Neuronal stem cell (in vitro differentiated cells): ENCODE measurements at regions not wholly inside any gene's neighbourhood (a gene's known extent, or its start where the extent isn't known, plus 50 kb on each side); places are given as distances from the start of the nearest gene placed in this dataset.

ENCODE experiments used
- DNase-seq: peaks from one replicate; pipeline ENCODE4 v3.0.0-alpha.2; 2013; ENCODE audit warnings: low spot score
- H2AFZ ChIP-seq: one replicate; pipeline ENCODE4 v1.6.1; 2013; ENCODE audit warnings: mild to moderate bottlenecking, low read length, inconsistent platforms
- H2AK5ac ChIP-seq: 2 replicates; pipeline ENCODE4 v1.6.1; 2013; ENCODE audit warnings: low read depth, mild to moderate bottlenecking, inconsistent platforms, low read length, moderate library complexity, mixed read lengths
- H2BK120ac ChIP-seq: 2 replicates; pipeline ENCODE4 v1.6.1; 2013; ENCODE audit warnings: low read depth, mild to moderate bottlenecking, inconsistent platforms, low read length, moderate library complexity, mixed read lengths
- H2BK12ac ChIP-seq: one replicate; pipeline ENCODE4 v1.6.1; 2013; ENCODE audit warnings: low read length, inconsistent platforms
- H2BK15ac ChIP-seq: 2 replicates; pipeline ENCODE4 v1.6.1; 2013; ENCODE audit warnings: mild to moderate bottlenecking, low read length, inconsistent platforms, mixed read lengths
- H2BK5ac ChIP-seq: one replicate; pipeline ENCODE4 v1.6.1; 2013; ENCODE audit warnings: inconsistent platforms, mild to moderate bottlenecking, low read length, moderate library complexity
- H3K14ac ChIP-seq: one replicate; pipeline ENCODE4 v1.6.1; 2013; ENCODE audit warnings: low read length, inconsistent platforms
- H3K18ac ChIP-seq: 2 replicates; pipeline ENCODE4 v1.6.1; 2013; ENCODE audit warnings: low read length, inconsistent platforms
- H3K23ac ChIP-seq: 2 replicates; pipeline ENCODE4 v1.6.1; 2013; ENCODE audit warnings: low read depth, mild to moderate bottlenecking, mixed read lengths, low read length, inconsistent platforms; ENCODE audit not compliant: poor library complexity
- H3K27ac ChIP-seq: replicated peaks from 3 replicates; pipeline ENCODE4 v1.5.1; 2013; ENCODE audit warnings: low read length, inconsistent platforms
- H3K27me3 ChIP-seq, 3 experiments: 2 replicates each; pipeline ENCODE4 v1.6.1; 2013; ENCODE audit warnings: low read length in 3 of 3, mild to moderate bottlenecking in 2 of 3, inconsistent platforms in 1 of 3, low read depth in 1 of 3, mixed read lengths in 1 of 3, moderate library complexity in 1 of 3; ENCODE audit not compliant: control insufficient read depth in 3 of 3, insufficient read depth in 3 of 3
- H3K36me3 ChIP-seq, 2 donors: replicated peaks in 1 of 2; 2 replicates each; pipeline ENCODE4 v1.6.1; 2013; ENCODE audit warnings: low read length in 2 of 2; ENCODE audit not compliant: control insufficient read depth in 2 of 2, insufficient read depth in 2 of 2
- H3K4ac ChIP-seq: 2 replicates; pipeline ENCODE4 v1.6.1; 2013; ENCODE audit warnings: inconsistent platforms, mild to moderate bottlenecking, low read length, moderate library complexity
- H3K4me1 ChIP-seq, 2 donors: 1 replicate in 1 of 2; 2 replicates in 1 of 2; pipeline ENCODE4 v1.6.1; 2013; ENCODE audit warnings: low read length in 2 of 2, low read depth in 1 of 2; ENCODE audit not compliant: control insufficient read depth in 2 of 2, insufficient read depth in 1 of 2
- H3K4me2 ChIP-seq: one replicate; pipeline ENCODE4 v1.6.1; 2013; ENCODE audit warnings: mild to moderate bottlenecking, low read length, inconsistent platforms; ENCODE audit not compliant: insufficient read depth, poor library complexity, severe bottlenecking
- H3K4me3 ChIP-seq, 2 donors: 2 replicates each; pipeline ENCODE4 v1.5.1; 2013; ENCODE audit warnings: low read length in 2 of 2, mild to moderate bottlenecking in 2 of 2, inconsistent platforms in 1 of 2, moderate library complexity in 1 of 2
- H3K79me1 ChIP-seq: one replicate; pipeline ENCODE4 v1.6.1; 2013; ENCODE audit warnings: low read depth, mild to moderate bottlenecking, inconsistent platforms, low read length, moderate library complexity
- H3K9ac ChIP-seq: one replicate; pipeline ENCODE4 v1.6.1; 2013; ENCODE audit warnings: mild to moderate bottlenecking, low read depth, low read length, inconsistent platforms; ENCODE audit not compliant: poor library complexity
- H3K9me3 ChIP-seq, 2 donors: replicated peaks in 1 of 2; 2 replicates each; pipeline versions ENCODE3 to v1.6.1; 2013; ENCODE audit warnings: low read length in 2 of 2, mild to moderate bottlenecking in 2 of 2, inconsistent platforms in 1 of 2, low read depth in 1 of 2, mixed read lengths in 1 of 2, moderate library complexity in 1 of 2; ENCODE audit not compliant: control insufficient read depth in 2 of 2, insufficient read depth in 1 of 2
- H4K8ac ChIP-seq: one replicate; pipeline ENCODE4 v1.6.1; 2013; ENCODE audit warnings: low read depth, mild to moderate bottlenecking, inconsistent platforms, low read length, moderate library complexity
- H4K91ac ChIP-seq: one replicate; pipeline ENCODE4 v1.6.1; 2013; ENCODE audit warnings: low read length, low read depth, mild to moderate bottlenecking, inconsistent platforms; ENCODE audit not compliant: poor library complexity
- WGBS, 2 donors: extraction: QIAGEN DNeasy Blood & Tissue Kit; methylation state at CpG; one replicate each; pipeline ENCODE4 v1.1.7; 2013; ENCODE audit warnings: missing lambda C conversion rate in 2 of 2, mixed read lengths in 1 of 2; ENCODE audit not compliant: insufficient read length in 2 of 2, insufficient replicate concordance in 1 of 2; ENCODE audit errors: extremely low coverage in 2 of 2; 5-methylcytosine and 5-hydroxymethylcytosine counted together

- no CpG with 5 or more reads among the region's 2 CpGs for WGBS, 2 donors
- Histone ChIP-seq H2BK5ac (no peak overlapping the region), H4K8ac (no peak overlapping the region), H3K27me3 (peaks cover 0 to 34% (median 19%) of the 10 kb centered on the region in 3 experiments), H3K4me2 (no peak overlapping the region), H4K91ac (no peak overlapping the region), H2AK5ac (no peak overlapping the region), H3K4me3 (no peak overlapping the region), H3K4me1 (peaks cover 11 to 12% of the 10 kb centered on the region in 2 donors), H3K14ac (no peak overlapping the region), H2BK15ac (no peak overlapping the region), H3K23ac (no peak overlapping the region), H3K4ac (no peak overlapping the region), H3K9me3 (no peaks in the 10 kb centered on the region), H2AFZ (no peak overlapping the region), H3K18ac (no peak overlapping the region), H2BK12ac (no peak overlapping the region), H3K27ac (no peak overlapping the region), H3K9ac (no peak overlapping the region), H2BK120ac (no peak overlapping the region), H3K79me1 (no peaks in the 10 kb centered on the region), H3K36me3 (no peaks in the 10 kb centered on the region)
- no peak for DNase-seq
These were observed 95.8 kb downstream of the TMEM174 start for GRCh38 chr5:73268826-73269225.

- no peak overlapping the region for H3K27ac ChIP-seq
- no peak overlapping the region for H2BK12ac ChIP-seq
- H3K4me1 ChIP-seq = peaks cover 9 to 11% of the 10 kb centered on the region in 2 donors
- H4K8ac ChIP-seq = no peak overlapping the region
- H3K23ac ChIP-seq = no peak overlapping the region
- H3K27me3 ChIP-seq = peaks cover 0 to 35% (median 17%) of the 10 kb centered on the region in 3 experiments
- H3K9me3 ChIP-seq = no peaks in the 10 kb centered on the region
- H3K36me3 ChIP-seq = no peaks in the 10 kb centered on the region
- H3K4me3 ChIP-seq = no peak overlapping the region
- H3K79me1 ChIP-seq = no peaks in the 10 kb centered on the region
- H2BK120ac ChIP-seq = no peak overlapping the region
- H4K91ac ChIP-seq = no peak overlapping the region
- H3K14ac ChIP-seq = no peak overlapping the region
- H3K9ac ChIP-seq = no peak overlapping the region
- no peak overlapping the region for H3K18ac ChIP-seq
- WGBS, 2 donors = no CpG with 5 or more reads among the region's 8 CpGs
- no peak overlapping the region for H2AK5ac ChIP-seq
- peak overlapping the region; percentile 23 for H2AFZ ChIP-seq
- no peak overlapping the region for H3K4me2 ChIP-seq
- H3K4ac ChIP-seq = no peak overlapping the region
- no peak overlapping the region for H2BK5ac ChIP-seq
- no peak overlapping the region for H2BK15ac ChIP-seq
- peak; percentile 56 for DNase-seq
These were observed 94.9 kb downstream of the TMEM174 start for GRCh38 chr5:73267766-73268435.

GRCh38 chr5:73266925-73267765, 94.2 kb downstream of the TMEM174 start:
- Histone ChIP-seq H3K9me3 (no peaks in the 10 kb centered on the region), H2AFZ (peak overlapping the region; percentile 66), H2BK5ac (no peak overlapping the region), H2BK15ac (no peak overlapping the region), H4K91ac (no peak overlapping the region), H3K36me3 (no peaks in the 10 kb centered on the region), H3K79me1 (no peaks in the 10 kb centered on the region), H2AK5ac (no peak overlapping the region), H3K27me3 (peaks cover 0 to 40% (median 19%) of the 10 kb centered on the region in 3 experiments), H3K4ac (no peak overlapping the region), H3K27ac (no peak overlapping the region), H3K4me2 (peak overlapping the region; percentile 43), H2BK120ac (no peak overlapping the region), H3K23ac (no peak overlapping the region), H3K14ac (no peak overlapping the region), H4K8ac (no peak overlapping the region), H3K18ac (no peak overlapping the region), H3K4me1 (peaks cover 9 to 11% of the 10 kb centered on the region in 2 donors), H3K9ac (no peak overlapping the region), H2BK12ac (no peak overlapping the region), H3K4me3 (no peak overlapping the region)
- peak; percentile 42 for DNase-seq
- no CpG with 5 or more reads among the region's 18 CpGs for WGBS, 2 donors

GRCh38 chr5:73266176-73266738, 93.3 kb downstream of the TMEM174 start:
- H4K8ac ChIP-seq = no peak overlapping the region
- no peak overlapping the region for H3K27ac ChIP-seq
- H2BK5ac ChIP-seq = no peak overlapping the region
- H2AK5ac ChIP-seq = no peak overlapping the region
- H3K4me2 ChIP-seq = no peak overlapping the region
- H3K27me3 ChIP-seq = peaks cover 0 to 40% (median 19%) of the 10 kb centered on the region in 3 experiments
- H3K79me1 ChIP-seq = no peaks in the 10 kb centered on the region
- no peak overlapping the region for H2BK120ac ChIP-seq
- peaks cover 9 to 11% of the 10 kb centered on the region in 2 donors for H3K4me1 ChIP-seq
- H3K4me3 ChIP-seq = no peak overlapping the region
- no peak overlapping the region for H3K9ac ChIP-seq
- H3K18ac ChIP-seq = no peak overlapping the region
- no peak overlapping the region for H2BK15ac ChIP-seq
- DNase-seq = no peak
- H3K36me3 ChIP-seq = no peaks in the 10 kb centered on the region
- H2BK12ac ChIP-seq = no peak overlapping the region
- no peak overlapping the region for H3K4ac ChIP-seq
- H2AFZ ChIP-seq = no peak overlapping the region
- no peak overlapping the region for H4K91ac ChIP-seq
- no peaks in the 10 kb centered on the region for H3K9me3 ChIP-seq
- no peak overlapping the region for H3K23ac ChIP-seq
- no peak overlapping the region for H3K14ac ChIP-seq
- no CpG with 5 or more reads among the region's 5 CpGs for WGBS, 2 donors
